ENCODE measurements at regions not wholly inside any gene's neighbourhood (a gene's known extent, or its start where the extent isn't known, plus 50 kb on each side); places are given as distances from the start of the nearest gene placed in this dataset.
"Not testable (repeated sequence)": the region's sequence is repeated elsewhere in the genome, so short reads cannot be mapped to it uniquely, and the experiment has no call there.

DNA sequence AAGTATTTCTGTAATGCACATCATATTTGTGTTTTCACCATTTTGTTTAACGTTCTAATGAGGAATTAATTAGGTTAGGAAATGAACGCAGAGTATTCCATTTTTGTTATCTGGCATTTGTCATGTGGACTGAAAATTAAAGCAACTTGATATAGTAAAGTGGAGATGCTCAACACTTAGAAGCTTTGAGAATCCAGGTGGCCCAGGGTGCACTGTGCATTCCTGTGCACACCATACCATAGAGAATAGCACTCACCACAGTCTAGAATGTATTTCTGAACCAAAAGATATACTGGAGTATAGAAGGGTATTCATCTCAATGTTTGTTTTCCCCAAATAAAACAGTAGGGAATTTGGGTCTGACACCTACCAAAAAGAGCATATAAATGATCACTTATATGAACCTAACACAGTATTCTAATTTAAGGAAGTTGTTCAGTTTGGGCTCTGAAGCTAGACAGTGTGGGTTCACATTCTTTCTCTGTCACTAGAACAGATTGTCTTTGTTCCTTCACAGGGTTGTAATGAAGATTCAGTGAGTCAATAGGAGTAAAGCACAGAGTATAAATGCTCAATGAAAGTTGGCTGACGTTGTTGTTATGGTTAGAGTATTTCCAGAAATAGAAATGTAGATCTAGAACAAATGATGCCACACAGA, 125.6 kb upstream of the DMRT1 start:
- no peak for ATAC-seq (replicated peaks)
- H3K27ac Mint-ChIP-seq, result no peak overlapping the region
- H3K9me3 Mint-ChIP-seq, result no peaks in the 10 kb centered on the region
- peaks cover 2% of the 10 kb centered on the region for H3K36me3 Mint-ChIP-seq (ENCODE audit: low read depth)
- peaks cover 2% of the 10 kb centered on the region for H3K4me1 Mint-ChIP-seq
- H3K4me3 Mint-ChIP-seq, result no peak overlapping the region
- no peaks in the 10 kb centered on the region for H3K27me3 Mint-ChIP-seq

- Mint-ChIP-seq H3K36me3 (ENCODE audit: low read depth) (no peaks in the 10 kb centered on the region), H3K9me3 (no peaks in the 10 kb centered on the region), H3K4me1 (no peaks in the 10 kb centered on the region), H3K4me3 (no peak overlapping the region), H3K27me3 (no peaks in the 10 kb centered on the region), H3K27ac (no peak overlapping the region)
- no peak for ATAC-seq (replicated peaks)
Measured at GRCh38 chr9:717722-718121, 123.8 kb upstream of the DMRT1 start.

GRCh38 chr9:720239-720881, 121.1 kb upstream of the DMRT1 start:
- no peak for ATAC-seq (replicated peaks)
- no peaks in the 10 kb centered on the region for H3K36me3 Mint-ChIP-seq (ENCODE audit: low read depth)
- no peaks in the 10 kb centered on the region for H3K9me3 Mint-ChIP-seq

DNA sequence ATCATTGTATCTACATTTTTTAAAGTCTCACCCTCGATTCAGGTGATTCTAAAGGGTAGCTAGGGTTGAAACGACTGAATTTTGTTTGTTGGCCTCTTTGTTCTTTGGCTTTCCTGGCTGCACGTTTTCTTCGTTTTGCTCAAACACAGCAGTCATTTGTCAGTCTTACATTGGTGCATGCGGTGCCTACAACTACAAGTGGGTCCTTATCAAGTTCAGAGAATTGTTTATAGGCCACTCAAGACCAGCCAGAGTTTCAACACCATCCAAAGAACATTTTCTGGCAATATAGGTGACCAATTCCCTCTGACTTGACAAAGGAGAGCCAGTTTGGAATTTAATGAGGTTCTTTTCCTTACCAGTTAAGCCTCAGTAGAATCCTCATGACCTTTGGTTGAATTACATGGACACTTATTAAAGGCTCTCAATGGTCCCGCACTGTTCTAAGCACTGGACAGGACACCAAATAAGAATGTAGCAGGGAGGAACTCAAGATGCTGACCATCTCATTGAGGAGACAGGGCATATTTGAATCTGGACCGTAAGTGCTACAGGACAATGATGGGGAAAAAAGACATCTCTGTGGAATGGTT, 119.0 kb upstream of the DMRT1 start:
- Mint-ChIP-seq H3K36me3 (ENCODE audit: low read depth) (no peaks in the 10 kb centered on the region), H3K27ac (no peak overlapping the region), H3K4me1 (no peaks in the 10 kb centered on the region), H3K4me3 (no peak overlapping the region), H3K27me3 (no peaks in the 10 kb centered on the region), H3K9me3 (no peaks in the 10 kb centered on the region)
- no peak for ATAC-seq (replicated peaks)

More at GRCh38 chr9:720239-720881, 121.1 kb upstream of the DMRT1 start:
- H3K4me1 Mint-ChIP-seq, result no peaks in the 10 kb centered on the region
- no peaks in the 10 kb centered on the region for H3K27me3 Mint-ChIP-seq
- no peak overlapping the region for H3K27ac Mint-ChIP-seq
- H3K4me3 Mint-ChIP-seq, result no peak overlapping the region

- not testable (repeated sequence) for H3K4me1 Mint-ChIP-seq; H3K27ac Mint-ChIP-seq; ATAC-seq (replicated peaks); H3K4me3 Mint-ChIP-seq; H3K36me3 Mint-ChIP-seq (ENCODE audit: low read depth); H3K9me3 Mint-ChIP-seq; H3K27me3 Mint-ChIP-seq
Measured at GRCh38 chr9:724461-724860, 117.0 kb upstream of the DMRT1 start.

DNA sequence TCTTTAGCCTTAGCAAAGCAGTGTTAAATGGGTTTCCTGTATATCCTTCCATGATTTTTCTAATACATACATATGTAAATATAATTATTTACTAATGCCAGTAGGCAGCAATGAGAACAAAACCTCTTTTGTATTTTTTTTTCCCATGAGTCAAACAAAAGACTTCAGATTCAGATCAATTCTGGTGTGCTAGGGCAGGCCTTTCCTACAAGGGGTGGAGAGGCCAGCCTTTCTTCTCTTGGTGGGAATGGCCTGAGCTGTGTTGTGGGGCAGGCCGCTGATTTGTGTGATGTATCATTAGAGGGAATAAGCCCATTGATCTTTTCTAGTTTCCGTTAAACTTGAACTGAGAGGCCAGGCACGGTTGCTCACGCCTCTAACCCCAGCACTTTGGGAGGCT, 115.5 kb upstream of the DMRT1 start:
- ATAC-seq (replicated peaks), result no peak

DNA sequence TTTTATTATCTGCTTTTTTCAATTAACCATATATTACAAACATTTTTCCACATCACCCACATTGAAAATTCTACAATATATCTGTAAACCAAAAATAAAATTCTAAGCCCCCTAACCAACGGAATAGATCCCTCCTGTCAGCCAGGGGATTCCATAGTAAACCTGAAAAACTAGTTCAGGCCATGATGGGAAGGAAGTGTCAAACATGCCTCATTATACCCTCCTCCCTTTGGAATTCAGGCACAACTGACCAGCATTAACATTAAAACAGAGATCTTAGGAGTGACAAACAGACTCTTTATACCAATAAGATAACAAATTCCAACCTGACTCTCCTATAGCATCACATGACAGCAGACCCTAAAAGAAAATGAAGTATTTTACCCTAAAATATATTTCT, 113.7 kb upstream of the DMRT1 start:
- H3K9me3 Mint-ChIP-seq, result no peaks in the 10 kb centered on the region
- ATAC-seq (replicated peaks), result no peak

More for the DNA sequence above, 115.5 kb upstream of the DMRT1 start:
- H3K4me3 Mint-ChIP-seq, result no peak overlapping the region
- H3K4me1 Mint-ChIP-seq, result no peaks in the 10 kb centered on the region
- H3K27ac Mint-ChIP-seq, result no peak overlapping the region
- peaks cover 4% of the 10 kb centered on the region for H3K36me3 Mint-ChIP-seq (ENCODE audit: low read depth)
- no peaks in the 10 kb centered on the region for H3K9me3 Mint-ChIP-seq
- H3K27me3 Mint-ChIP-seq, result no peaks in the 10 kb centered on the region

GRCh38 chr9:728535-728934, 113.0 kb upstream of the DMRT1 start:
- Mint-ChIP-seq H3K27ac (no peak overlapping the region), H3K4me3 (no peak overlapping the region), H3K27me3 (no peaks in the 10 kb centered on the region), H3K36me3 (ENCODE audit: low read depth) (peaks cover 8% of the 10 kb centered on the region), H3K4me1 (no peaks in the 10 kb centered on the region), H3K9me3 (no peaks in the 10 kb centered on the region)
- no peak for ATAC-seq (replicated peaks)

More for the DNA sequence above, 113.7 kb upstream of the DMRT1 start:
- H3K27me3 Mint-ChIP-seq, result no peaks in the 10 kb centered on the region
- no peak overlapping the region for H3K4me3 Mint-ChIP-seq
- H3K27ac Mint-ChIP-seq, result no peak overlapping the region
- H3K36me3 Mint-ChIP-seq (ENCODE audit: low read depth), result peaks cover 8% of the 10 kb centered on the region
- H3K4me1 Mint-ChIP-seq, result no peaks in the 10 kb centered on the region

- ATAC-seq (replicated peaks), result no peak
- peaks cover 8% of the 10 kb centered on the region for H3K36me3 Mint-ChIP-seq (ENCODE audit: low read depth)
- H3K4me3 Mint-ChIP-seq, result no peak overlapping the region
- no peaks in the 10 kb centered on the region for H3K4me1 Mint-ChIP-seq
- no peaks in the 10 kb centered on the region for H3K27me3 Mint-ChIP-seq
- H3K27ac Mint-ChIP-seq, result no peak overlapping the region
- H3K9me3 Mint-ChIP-seq, result no peaks in the 10 kb centered on the region
Measured at GRCh38 chr9:731474-731873, 110.0 kb upstream of the DMRT1 start.

DNA sequence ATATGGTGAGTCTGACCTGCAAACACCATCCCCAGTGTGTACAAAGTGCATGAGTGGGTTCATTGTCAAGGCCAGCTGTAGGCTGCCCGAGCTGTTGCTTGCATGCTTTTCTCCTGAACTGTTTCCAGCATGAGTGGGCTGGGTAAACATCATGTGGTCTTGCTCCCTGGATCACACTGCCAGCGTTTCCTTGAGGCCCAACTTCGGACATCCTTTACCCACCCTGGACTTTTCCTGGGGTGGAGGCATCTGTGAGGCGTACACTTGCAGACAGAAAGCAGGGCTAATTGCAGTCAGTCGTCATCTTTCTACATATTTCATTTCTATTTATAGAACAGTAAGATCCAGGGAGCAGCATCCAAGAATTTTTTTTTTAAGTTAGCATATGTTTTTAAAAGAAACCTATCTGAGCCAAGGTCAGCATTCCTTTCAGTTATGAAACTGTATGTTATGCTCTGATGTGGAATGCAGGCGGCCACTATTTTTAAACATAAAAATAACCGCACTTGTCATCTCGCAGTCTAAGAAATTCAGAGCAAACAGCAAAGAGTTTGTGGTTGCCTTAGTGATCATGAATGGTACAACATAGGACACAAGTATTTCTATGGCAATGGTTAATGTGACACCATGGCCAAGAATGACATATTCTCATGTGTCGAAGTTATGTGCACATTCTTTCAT, 106.5 kb upstream of the DMRT1 start:
- H3K4me1 Mint-ChIP-seq, result no peaks in the 10 kb centered on the region
- H3K27me3 Mint-ChIP-seq, result no peaks in the 10 kb centered on the region
- H3K9me3 Mint-ChIP-seq, result no peaks in the 10 kb centered on the region
- ATAC-seq (replicated peaks), result no peak
- no peak overlapping the region for H3K4me3 Mint-ChIP-seq
- H3K36me3 Mint-ChIP-seq (ENCODE audit: low read depth), result peaks cover 8% of the 10 kb centered on the region
- H3K27ac Mint-ChIP-seq, result no peak overlapping the region

DNA sequence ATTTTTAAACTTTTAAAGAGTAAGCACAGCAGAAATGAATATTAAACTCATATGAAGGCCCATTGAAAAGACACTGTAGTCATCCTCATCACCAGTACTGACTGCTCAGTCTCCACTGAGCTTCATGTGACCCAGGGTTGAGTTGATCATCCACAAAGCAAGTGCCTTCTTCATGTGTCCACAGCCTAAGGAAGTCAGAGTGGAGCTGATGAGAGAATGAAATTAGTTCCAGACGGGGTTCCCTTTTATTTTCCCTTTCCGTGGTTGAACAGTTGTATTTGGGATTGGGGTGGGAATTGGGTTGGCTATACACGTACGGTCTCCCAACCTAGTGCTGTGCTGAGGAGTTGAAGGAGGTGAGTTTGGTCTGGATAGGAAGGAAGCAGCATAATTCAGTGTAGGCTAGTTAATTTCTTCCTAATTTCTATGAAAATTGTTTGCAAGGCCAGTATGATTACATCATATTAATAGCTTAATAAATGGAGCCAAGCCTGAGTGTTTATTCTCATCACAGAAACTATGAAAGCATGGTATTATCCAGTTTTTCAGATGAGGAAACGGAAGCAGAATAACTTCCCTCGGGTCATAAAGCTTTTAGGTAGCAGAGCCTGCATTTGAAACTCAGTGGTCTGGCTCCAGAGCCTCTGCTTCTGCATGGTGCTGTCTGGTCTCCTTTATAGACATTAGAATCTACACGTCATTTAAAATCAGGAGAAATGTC, 103.9 kb upstream of the DMRT1 start:
- Mint-ChIP-seq H3K27ac (no peak overlapping the region), H3K27me3 (no peaks in the 10 kb centered on the region), H3K4me1 (no peaks in the 10 kb centered on the region), H3K9me3 (no peaks in the 10 kb centered on the region), H3K36me3 (ENCODE audit: low read depth) (peaks cover 12% of the 10 kb centered on the region), H3K4me3 (no peak overlapping the region)
- no peak for ATAC-seq (replicated peaks)

GRCh38 chr9:738209-738915, 103.1 kb upstream of the DMRT1 start:
- no peak overlapping the region for H3K27ac Mint-ChIP-seq
- peaks cover 12% of the 10 kb centered on the region for H3K36me3 Mint-ChIP-seq (ENCODE audit: low read depth)
- H3K27me3 Mint-ChIP-seq, result no peaks in the 10 kb centered on the region
- H3K4me1 Mint-ChIP-seq, result no peaks in the 10 kb centered on the region
- no peak for ATAC-seq (replicated peaks)
- no peak overlapping the region for H3K4me3 Mint-ChIP-seq
- no peaks in the 10 kb centered on the region for H3K9me3 Mint-ChIP-seq

DNA sequence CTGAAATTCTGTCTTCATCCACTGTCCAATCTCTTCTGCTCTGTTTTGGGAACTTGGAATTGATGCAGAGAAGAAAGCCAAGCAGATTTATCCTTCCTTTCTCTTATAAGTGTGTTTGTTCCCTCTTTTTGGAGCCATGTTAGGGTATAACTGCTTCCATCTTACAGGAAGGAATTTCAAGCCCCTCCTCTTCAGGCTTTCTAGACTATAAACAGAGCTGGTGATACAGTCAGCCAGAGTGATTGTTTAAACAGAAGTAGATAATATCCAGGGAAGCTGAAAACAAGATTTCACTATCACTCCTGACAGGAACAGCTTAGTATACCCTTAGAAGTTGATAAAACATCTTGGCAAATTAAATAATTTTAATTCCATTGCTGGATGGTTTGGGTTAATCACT, 102.1 kb upstream of the DMRT1 start:
- no peak for ATAC-seq (replicated peaks)
- Mint-ChIP-seq H3K27me3 (no peaks in the 10 kb centered on the region), H3K4me3 (no peak overlapping the region), H3K27ac (no peak overlapping the region), H3K4me1 (no peaks in the 10 kb centered on the region), H3K36me3 (ENCODE audit: low read depth) (peaks cover 12% of the 10 kb centered on the region), H3K9me3 (no peaks in the 10 kb centered on the region)

DNA sequence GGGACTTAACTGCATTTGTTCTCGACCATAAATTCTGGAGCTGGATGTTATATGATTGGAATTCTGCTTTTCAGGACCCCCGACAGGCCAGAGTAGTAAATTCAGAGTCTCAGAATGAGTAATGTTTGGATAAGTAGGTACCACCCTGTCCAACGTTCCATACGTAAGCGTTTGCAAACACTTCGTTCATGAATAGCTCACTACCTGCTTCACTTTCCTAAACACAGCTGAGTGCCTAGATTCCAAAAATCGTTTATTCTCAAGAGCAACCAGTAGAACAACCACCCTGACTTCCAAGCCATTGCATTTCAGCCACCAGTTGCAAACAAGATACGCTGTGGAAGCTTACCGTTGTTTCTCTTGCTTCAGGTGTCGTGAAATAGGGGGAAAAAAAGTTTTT, 101.3 kb upstream of the DMRT1 start:
- ATAC-seq (replicated peaks), result no peak
- peaks cover 12% of the 10 kb centered on the region for H3K36me3 Mint-ChIP-seq (ENCODE audit: low read depth)
- no peaks in the 10 kb centered on the region for H3K27me3 Mint-ChIP-seq
- H3K9me3 Mint-ChIP-seq, result no peaks in the 10 kb centered on the region
- H3K4me1 Mint-ChIP-seq, result no peaks in the 10 kb centered on the region
- H3K4me3 Mint-ChIP-seq, result no peak overlapping the region
- no peak overlapping the region for H3K27ac Mint-ChIP-seq

All from activated T-helper 17 cell treated with anti-CD3 and anti-CD28 coated beads, Interleukin-2, amount 50 U/mL, for 72 hours (primary cell).